Aorta (tissue), 5 donors: ENCODE measurements at regions not wholly inside any gene's neighbourhood (a gene's known extent, or its start where the extent isn't known, plus 50 kb on each side); places are given as distances from the start of the nearest gene placed in this dataset.

Experiments
- ATAC-seq: fragments of 200-7000 bp; cut with Tn5 transposase; one replicate; pipeline ENCODE4 v1.9.1; 2022; ENCODE audit warnings: moderate library complexity; ENCODE audit not compliant: low FRiP score
- DNase-seq, 2 donors: peaks; one replicate each; pipeline ENCODE4 v3.0.0-alpha.2; 2020
- H3K27ac ChIP-seq, 2 donors: one replicate each; pipeline ENCODE4 v1.5.1; 2013; ENCODE audit warnings: low read length in 2 of 2, mild to moderate bottlenecking in 2 of 2, moderate library complexity in 2 of 2, control low read depth in 1 of 2, inconsistent platforms in 1 of 2, low read depth in 1 of 2
- H3K27me3 ChIP-seq, 2 donors: one replicate each; pipeline ENCODE4 v1.6.1; 2013; ENCODE audit warnings: control low read depth in 1 of 2, low read length in 1 of 2, mild to moderate bottlenecking in 1 of 2, moderate library complexity in 1 of 2; ENCODE audit not compliant: insufficient read depth in 2 of 2, control insufficient read depth in 1 of 2
- H3K36me3 ChIP-seq, 2 donors: one replicate each; pipeline ENCODE4 v1.6.1; 2013; ENCODE audit warnings: control low read depth in 1 of 2, low read length in 1 of 2, mild to moderate bottlenecking in 1 of 2; ENCODE audit not compliant: insufficient read depth in 2 of 2, control insufficient read depth in 1 of 2
- H3K4me1 ChIP-seq, 2 donors: one replicate each; pipeline ENCODE4 v1.6.1; 2013; ENCODE audit warnings: low read length in 2 of 2, control low read depth in 1 of 2, mild to moderate bottlenecking in 1 of 2, moderate library complexity in 1 of 2; ENCODE audit not compliant: insufficient read depth in 2 of 2, control insufficient read depth in 1 of 2
- H3K4me3 ChIP-seq, 2 donors: one replicate each; pipeline ENCODE4 v1.5.1; 2013; ENCODE audit warnings: low read length in 2 of 2, control low read depth in 1 of 2, mild to moderate bottlenecking in 1 of 2
- H3K9me3 ChIP-seq: one replicate; pipeline ENCODE4 v1.6.1; 2013; ENCODE audit warnings: mild to moderate bottlenecking, low read length; ENCODE audit not compliant: control insufficient read depth
- WGBS, 2 donors: extraction: QIAGEN DNeasy Blood & Tissue Kit; methylation state at CpG; one replicate each; pipeline ENCODE4 v1.1.7; 2013; 5-methylcytosine and 5-hydroxymethylcytosine counted together
- intact Hi-C, 2 donors: fragments of 100-400 bp; cut with DNase I; formaldehyde crosslinking; loops; one replicate each; pipeline versions ENCODE4 v1.14.2 to v1.15.0; 2022
- donor health status: healthy with polysubstance abuse.
- donor health status: Bipolar disorder and iron deficiency.
- donor health status: DM: no; HTN: no; CAD: no.
- donor health status: DM: no; HTN: no; CAD: no.
- donor health status: DM: yes; HTN: yes; CAD: no.

DNA sequence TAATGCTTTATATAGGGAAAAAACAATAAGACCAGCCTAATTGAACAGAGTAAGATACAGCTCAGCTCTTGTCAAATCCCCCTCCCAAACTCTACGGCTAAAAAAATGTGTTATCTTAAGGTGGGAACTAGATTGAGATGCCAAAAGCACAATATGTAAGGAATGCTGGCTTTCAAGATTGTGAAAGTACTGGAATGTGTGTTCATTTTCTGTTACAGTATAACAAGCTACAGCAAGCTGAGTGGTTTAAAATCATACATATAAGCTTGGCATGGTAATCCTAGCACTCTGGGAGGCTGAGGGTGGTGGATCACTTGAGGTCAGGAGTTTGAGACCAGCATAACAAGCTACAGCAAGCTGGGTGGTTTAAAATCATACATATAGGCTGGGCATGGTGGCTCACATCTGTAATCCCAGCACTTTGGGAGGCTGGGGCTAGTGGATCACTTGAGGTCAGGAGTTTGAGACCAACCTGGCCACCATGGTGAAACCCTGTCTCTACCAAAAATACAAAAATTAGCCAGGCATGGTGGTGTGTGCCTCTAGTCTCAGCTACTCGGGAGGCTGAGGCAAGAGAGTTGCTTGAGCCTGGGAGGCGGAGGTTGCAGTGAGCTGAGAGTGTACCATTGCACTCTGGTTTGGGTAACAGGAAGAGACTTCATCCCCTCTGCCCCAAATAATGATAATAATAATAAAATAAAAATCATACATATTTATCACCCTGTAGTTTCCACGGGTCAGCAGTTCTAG lies 297.7 kb downstream of the DOK5 start:
- no peaks in the 10 kb centered on the region for H3K4me1 ChIP-seq
- ATAC-seq: no peak

DNA sequence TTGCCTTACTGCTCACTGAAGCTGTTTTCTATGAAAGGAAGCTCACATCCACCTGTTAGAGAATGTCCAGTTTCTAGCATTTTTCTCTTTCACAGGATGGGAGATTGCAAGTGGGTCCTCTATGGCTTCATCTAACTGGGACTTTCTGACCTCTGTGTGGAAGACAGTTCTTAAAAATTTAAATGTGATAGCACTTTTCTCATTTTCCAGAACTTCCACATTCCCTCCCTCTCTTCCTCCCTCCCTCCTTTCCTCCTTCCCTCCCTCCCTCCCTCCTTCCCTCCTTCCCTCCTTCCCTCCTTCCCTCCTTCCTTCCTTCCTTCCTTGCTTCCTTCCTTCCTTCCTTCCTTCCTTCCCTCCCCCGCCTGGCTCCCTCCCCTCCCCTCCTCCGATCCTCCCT lies 291.1 kb downstream of the DOK5 start:
- DNase-seq (no peak), ATAC-seq (no peak)
- Histone ChIP-seq H3K9me3 (no peaks in the 10 kb centered on the region), H3K4me3 (no peak overlapping the region), H3K27me3 (no peaks in the 10 kb centered on the region), H3K36me3 (no peaks in the 10 kb centered on the region), H3K27ac (no peak overlapping the region), H3K4me1 (no peaks in the 10 kb centered on the region)
- intact Hi-C loops: no loop called here
- WGBS, 2 donors: 79 to 85% methylated on average over 2 of the region's 2 CpGs

More for the DNA sequence above, 297.7 kb downstream of the DOK5 start:
- DNase-seq: no peak
- no peak overlapping the region for H3K27ac ChIP-seq
- no peak overlapping the region for H3K4me3 ChIP-seq
- no peaks in the 10 kb centered on the region for H3K9me3 ChIP-seq
- 66 to 72% methylated on average over 4 of the region's 4 CpGs for WGBS, 2 donors
- intact Hi-C loops: no loop called here
- H3K36me3 ChIP-seq: no peaks in the 10 kb centered on the region
- no peaks in the 10 kb centered on the region for H3K27me3 ChIP-seq

DNA sequence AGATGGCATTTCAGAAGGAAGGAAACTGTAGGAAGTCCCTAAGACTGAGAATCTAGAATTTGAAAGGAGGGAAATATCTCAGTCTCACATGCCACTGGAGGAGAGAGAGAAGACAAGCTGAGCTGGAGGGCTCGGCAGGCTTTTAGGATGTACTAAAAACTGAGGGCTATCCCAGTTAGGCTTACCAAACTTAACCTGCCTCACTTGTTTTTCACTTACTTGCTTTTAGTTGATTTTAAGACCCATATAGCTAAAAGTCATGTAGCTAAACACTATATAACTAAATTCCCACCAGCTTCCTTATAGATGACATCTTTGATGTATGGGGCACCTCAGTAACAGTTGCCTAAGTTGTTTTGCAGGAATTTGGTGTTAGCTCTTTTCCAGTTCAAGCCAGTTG lies 288.0 kb downstream of the DOK5 start:
- no peaks in the 10 kb centered on the region for H3K36me3 ChIP-seq
- H3K4me3 ChIP-seq: no peak overlapping the region
- H3K4me1 ChIP-seq: no peaks in the 10 kb centered on the region
- ATAC-seq (no peak), DNase-seq (no peak)
- no peaks in the 10 kb centered on the region for H3K27me3 ChIP-seq
- intact Hi-C loops: no loop called here
- no peaks in the 10 kb centered on the region for H3K9me3 ChIP-seq
- WGBS, 2 donors: 75 to 94% methylated on average over 1 of the region's 1 CpG
- no peak overlapping the region for H3K27ac ChIP-seq

DNA sequence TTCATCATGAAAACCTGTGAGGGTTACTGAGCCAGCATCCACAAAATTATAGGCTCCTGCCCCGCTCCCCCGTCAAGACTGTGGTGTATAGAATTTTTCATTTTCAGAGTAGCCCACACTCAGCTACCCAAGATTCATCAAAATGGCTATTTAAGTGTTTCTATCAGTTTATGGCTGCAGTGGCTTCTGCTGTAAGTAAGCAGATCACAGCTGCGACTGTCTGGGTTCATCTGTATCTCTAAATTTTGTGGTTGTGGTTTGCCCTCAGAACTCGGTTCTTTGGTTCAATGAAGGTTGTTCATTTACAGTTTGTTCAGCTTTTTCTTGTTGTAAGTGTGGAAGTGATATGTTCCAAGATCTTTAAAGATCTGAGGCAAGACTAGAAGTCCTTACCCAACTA lies 284.2 kb downstream of the DOK5 start:
- intact Hi-C loops: no loop called here
- H3K36me3 ChIP-seq: no peaks in the 10 kb centered on the region
- no peaks in the 10 kb centered on the region for H3K27me3 ChIP-seq
- no peak overlapping the region for H3K27ac ChIP-seq
- no peaks in the 10 kb centered on the region for H3K4me1 ChIP-seq
- H3K4me3 ChIP-seq: no peak overlapping the region
- DNase-seq (no peak), ATAC-seq (no peak)
- WGBS, 2 donors: 81% methylated on average over 4 of the region's 4 CpGs
- H3K9me3 ChIP-seq: no peaks in the 10 kb centered on the region

DNA sequence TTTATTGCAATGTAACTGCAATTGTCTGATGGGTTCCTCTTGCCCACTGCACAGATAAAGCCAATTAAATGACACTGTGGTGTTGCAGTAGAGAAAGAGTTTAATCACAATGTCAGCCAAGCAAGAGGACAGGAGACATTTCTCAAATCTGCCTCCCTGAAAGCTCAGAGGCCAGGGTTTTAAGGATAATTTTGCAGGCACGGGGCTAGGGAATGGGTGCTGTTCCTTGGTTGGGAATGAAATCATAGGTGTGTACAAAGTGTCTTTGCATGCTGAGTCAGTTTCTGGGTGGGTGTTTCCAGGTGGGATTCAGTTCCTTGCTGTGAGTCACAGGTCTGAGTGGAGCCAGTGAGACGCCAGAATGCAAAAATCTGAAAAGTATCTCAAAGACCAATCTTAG lies 271.4 kb downstream of the DOK5 start:
- ATAC-seq: no peak

DNA sequence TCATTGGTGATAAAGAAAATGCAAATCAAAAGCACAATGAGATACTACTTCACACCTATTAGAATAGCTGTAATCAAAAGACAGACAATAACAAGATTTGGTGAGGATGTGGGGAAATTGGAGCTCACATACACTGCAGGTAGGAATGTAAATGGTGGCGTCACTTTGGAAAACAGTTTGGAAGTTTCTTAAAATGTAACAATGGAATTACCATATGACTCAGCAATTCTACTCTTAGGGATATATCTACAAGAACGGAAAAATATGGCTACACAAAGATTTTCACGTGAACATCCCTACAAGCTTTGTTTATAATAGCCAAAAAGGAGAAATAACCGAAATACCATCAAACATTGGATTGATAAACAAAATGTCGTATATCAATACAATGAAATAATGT lies 270.4 kb downstream of the DOK5 start:
- 84 to 88% methylated on average over 5 of the region's 5 CpGs for WGBS, 2 donors
- ATAC-seq: no peak
- H3K4me3 ChIP-seq: no peak overlapping the region

More for the DNA sequence above, 271.4 kb downstream of the DOK5 start:
- intact Hi-C loops: no loop called here
- no peak for DNase-seq
- H3K4me3 ChIP-seq: no peak overlapping the region
- no peaks in the 10 kb centered on the region for H3K9me3 ChIP-seq
- H3K36me3 ChIP-seq: no peaks in the 10 kb centered on the region
- no peak overlapping the region for H3K27ac ChIP-seq
- H3K27me3 ChIP-seq: no peaks in the 10 kb centered on the region
- no peaks in the 10 kb centered on the region for H3K4me1 ChIP-seq
- 80 to 82% methylated on average over 2 of the region's 2 CpGs for WGBS, 2 donors

DNA sequence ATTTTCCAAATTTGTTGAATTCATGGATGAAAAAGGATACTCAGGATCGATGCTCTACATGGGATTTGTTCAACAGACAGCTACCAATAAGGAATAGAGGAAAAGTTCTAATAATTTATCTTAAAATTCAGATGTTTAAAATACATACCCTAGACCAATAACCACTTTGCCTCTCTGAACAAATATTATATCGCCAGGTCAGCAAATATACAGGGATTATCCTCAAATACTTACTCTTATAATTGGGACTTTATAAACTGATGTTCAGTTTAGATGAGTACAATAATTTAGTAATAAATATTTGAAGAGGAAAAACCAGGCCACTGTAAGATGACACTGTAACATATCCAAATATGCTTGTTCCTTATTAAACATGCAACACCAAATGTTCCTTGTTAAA lies 268.7 kb downstream of the DOK5 start:
- H3K4me1 ChIP-seq: no peaks in the 10 kb centered on the region
- no peak overlapping the region for H3K4me3 ChIP-seq
- WGBS, 2 donors: 77 to 83% methylated on average over 2 of the region's 2 CpGs
- H3K9me3 ChIP-seq: no peaks in the 10 kb centered on the region
- H3K27me3 ChIP-seq: no peaks in the 10 kb centered on the region
- DNase-seq (no peak), ATAC-seq (no peak)
- H3K27ac ChIP-seq: no peak overlapping the region
- no peaks in the 10 kb centered on the region for H3K36me3 ChIP-seq
- intact Hi-C loops: no loop called here

More for the DNA sequence above, 270.4 kb downstream of the DOK5 start:
- no peaks in the 10 kb centered on the region for H3K36me3 ChIP-seq
- no peaks in the 10 kb centered on the region for H3K27me3 ChIP-seq
- H3K27ac ChIP-seq: no peak overlapping the region
- no peak for DNase-seq
- H3K9me3 ChIP-seq: no peaks in the 10 kb centered on the region
- no peaks in the 10 kb centered on the region for H3K4me1 ChIP-seq
- intact Hi-C loops: no loop called here

DNA sequence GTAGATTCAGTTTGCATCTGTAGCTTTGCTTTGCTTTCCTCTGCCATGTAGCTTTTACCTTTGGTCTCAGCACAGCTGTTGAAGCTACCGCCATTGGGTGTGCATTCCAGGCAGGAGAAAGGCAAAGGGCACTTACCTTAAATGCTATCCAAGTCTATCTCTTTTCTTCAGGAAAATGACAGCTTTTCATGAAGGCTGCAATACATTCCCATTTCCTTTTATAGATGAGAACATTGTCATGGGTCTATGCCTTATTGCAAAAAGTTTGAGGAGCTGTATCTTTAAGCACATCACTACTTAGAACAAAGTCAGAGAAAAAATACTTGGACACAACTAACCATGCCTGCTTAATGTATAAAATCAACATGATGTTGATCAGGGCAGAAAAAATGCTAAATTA lies 266.8 kb downstream of the DOK5 start:
- H3K4me3 ChIP-seq: no peak overlapping the region
- WGBS, 2 donors: 75 to 88% methylated on average over 1 of the region's 1 CpG
- H3K27me3 ChIP-seq: no peaks in the 10 kb centered on the region
- intact Hi-C loops: no loop called here
- no peaks in the 10 kb centered on the region for H3K4me1 ChIP-seq
- H3K27ac ChIP-seq: no peak overlapping the region
- ATAC-seq (no peak), DNase-seq (no peak)
- no peaks in the 10 kb centered on the region for H3K9me3 ChIP-seq
- no peaks in the 10 kb centered on the region for H3K36me3 ChIP-seq

DNA sequence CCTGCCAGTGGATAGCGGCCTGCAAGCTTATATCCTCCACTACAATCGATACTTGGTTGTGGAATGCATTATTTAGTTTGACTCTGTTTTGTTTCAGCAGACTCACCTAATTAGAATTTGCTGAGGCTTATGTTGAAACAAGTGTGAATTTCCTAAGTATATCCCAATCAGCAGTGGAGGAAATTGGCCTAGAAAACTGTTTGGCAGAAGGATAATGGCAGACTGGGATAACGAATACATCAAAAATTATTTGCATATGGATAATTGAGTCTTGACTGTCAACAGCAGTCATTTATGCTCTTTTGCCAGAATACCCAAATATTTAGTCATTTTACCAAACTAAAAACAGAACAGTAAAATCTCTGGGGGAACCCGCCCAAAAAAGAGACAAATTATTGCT lies 261.0 kb downstream of the DOK5 start:
- H3K9me3 ChIP-seq: no peaks in the 10 kb centered on the region
- H3K4me1 ChIP-seq: no peaks in the 10 kb centered on the region
- intact Hi-C loops: no loop called here
- no peak for DNase-seq
- no peaks in the 10 kb centered on the region for H3K27me3 ChIP-seq
- 88 to 91% methylated on average over 4 of the region's 4 CpGs for WGBS, 2 donors
- no peaks in the 10 kb centered on the region for H3K36me3 ChIP-seq
- H3K4me3 ChIP-seq: no peak overlapping the region
- ATAC-seq: no peak
- H3K27ac ChIP-seq: no peak overlapping the region
